ENCODE measurements at regions not wholly inside any gene's neighbourhood (a gene's known extent, or its start where the extent isn't known, plus 50 kb on each side); places are given as distances from the start of the nearest gene placed in this dataset.

GRCh38 chr7:68754414-68754813, 843.9 kb upstream of the AUTS2 start:
- H3K36me3 Mint-ChIP-seq (ENCODE audit: unreplicated experiment), result no peaks in the 10 kb centered on the region
- no peak for DNase-seq
- no peak overlapping the region for H3K4me3 Mint-ChIP-seq (ENCODE audit: unreplicated experiment)
- peaks cover 3% of the 10 kb centered on the region for H3K27me3 Mint-ChIP-seq (ENCODE audit: unreplicated experiment)
- TF ChIP-seq, protein P1, sequence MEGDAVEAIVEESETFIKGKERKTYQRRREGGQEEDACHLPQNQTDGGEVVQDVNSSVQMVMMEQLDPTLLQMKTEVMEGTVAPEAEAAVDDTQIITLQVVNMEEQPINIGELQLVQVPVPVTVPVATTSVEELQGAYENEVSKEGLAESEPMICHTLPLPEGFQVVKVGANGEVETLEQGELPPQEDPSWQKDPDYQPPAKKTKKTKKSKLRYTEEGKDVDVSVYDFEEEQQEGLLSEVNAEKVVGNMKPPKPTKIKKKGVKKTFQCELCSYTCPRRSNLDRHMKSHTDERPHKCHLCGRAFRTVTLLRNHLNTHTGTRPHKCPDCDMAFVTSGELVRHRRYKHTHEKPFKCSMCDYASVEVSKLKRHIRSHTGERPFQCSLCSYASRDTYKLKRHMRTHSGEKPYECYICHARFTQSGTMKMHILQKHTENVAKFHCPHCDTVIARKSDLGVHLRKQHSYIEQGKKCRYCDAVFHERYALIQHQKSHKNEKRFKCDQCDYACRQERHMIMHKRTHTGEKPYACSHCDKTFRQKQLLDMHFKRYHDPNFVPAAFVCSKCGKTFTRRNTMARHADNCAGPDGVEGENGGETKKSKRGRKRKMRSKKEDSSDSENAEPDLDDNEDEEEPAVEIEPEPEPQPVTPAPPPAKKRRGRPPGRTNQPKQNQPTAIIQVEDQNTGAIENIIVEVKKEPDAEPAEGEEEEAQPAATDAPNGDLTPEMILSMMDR (IDR thresholded peaks at IDR 0.05; ENCODE audit: partially characterized antibody, unreplicated experiment), result no peak
- H3K4me1 Mint-ChIP-seq (ENCODE audit: low read depth, unreplicated experiment), result peaks cover 6% of the 10 kb centered on the region
- H3K9me3 Mint-ChIP-seq (ENCODE audit: unreplicated experiment), result peaks cover 3% of the 10 kb centered on the region
- no peak overlapping the region for H3K27ac Mint-ChIP-seq (ENCODE audit: unreplicated experiment)

GRCh38 chr7:68756986-68757495, 841.2 kb upstream of the AUTS2 start:
- TF ChIP-seq, protein P1 (IDR thresholded peaks at IDR 0.05; ENCODE audit: partially characterized antibody, unreplicated experiment), result no peak
- peaks cover 3% of the 10 kb centered on the region for H3K9me3 Mint-ChIP-seq (ENCODE audit: unreplicated experiment)
- H3K27me3 Mint-ChIP-seq (ENCODE audit: unreplicated experiment), result peaks cover 9% of the 10 kb centered on the region

DNA sequence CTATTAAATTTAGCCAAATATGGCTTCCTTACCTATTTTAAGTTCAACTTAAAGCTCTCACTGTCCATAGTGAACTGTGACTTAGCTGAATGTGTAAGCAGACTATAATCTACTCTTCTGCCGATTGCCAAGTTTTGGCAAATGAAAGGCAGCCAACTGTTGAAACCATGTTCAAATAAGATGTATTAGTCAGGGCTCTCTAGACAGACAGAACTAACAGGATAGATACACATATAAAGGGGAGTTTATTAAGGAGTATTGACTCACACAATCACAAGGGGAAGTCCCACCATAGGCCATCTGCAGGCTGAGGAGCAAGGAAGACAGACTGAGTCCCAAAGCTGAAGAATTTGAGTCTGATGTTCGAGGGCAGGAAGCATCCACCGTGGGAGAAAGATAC, 837.7 kb upstream of the AUTS2 start:
- DNase-seq, result no peak
- Mint-ChIP-seq H3K4me1 (ENCODE audit: low read depth, unreplicated experiment) (no peaks in the 10 kb centered on the region), H3K27ac (ENCODE audit: unreplicated experiment) (no peak overlapping the region), H3K9me3 (ENCODE audit: unreplicated experiment) (no peaks in the 10 kb centered on the region), H3K27me3 (ENCODE audit: unreplicated experiment) (peaks cover 6% of the 10 kb centered on the region), H3K36me3 (ENCODE audit: unreplicated experiment) (peaks cover 9% of the 10 kb centered on the region), H3K4me3 (ENCODE audit: unreplicated experiment) (no peak overlapping the region)
- TF ChIP-seq, protein P1 (IDR thresholded peaks at IDR 0.05; ENCODE audit: partially characterized antibody, unreplicated experiment), result no peak

More at GRCh38 chr7:68756986-68757495, 841.2 kb upstream of the AUTS2 start:
- Mint-ChIP-seq H3K4me1 (ENCODE audit: low read depth, unreplicated experiment) (peaks cover 6% of the 10 kb centered on the region), H3K36me3 (ENCODE audit: unreplicated experiment) (peaks cover 9% of the 10 kb centered on the region), H3K4me3 (ENCODE audit: unreplicated experiment) (no peak overlapping the region), H3K27ac (ENCODE audit: unreplicated experiment) (no peak overlapping the region)
- no peak for DNase-seq

GRCh38 chr7:68767462-68767861, 830.8 kb upstream of the AUTS2 start:
- no peaks in the 10 kb centered on the region for H3K27me3 Mint-ChIP-seq (ENCODE audit: unreplicated experiment)

DNA sequence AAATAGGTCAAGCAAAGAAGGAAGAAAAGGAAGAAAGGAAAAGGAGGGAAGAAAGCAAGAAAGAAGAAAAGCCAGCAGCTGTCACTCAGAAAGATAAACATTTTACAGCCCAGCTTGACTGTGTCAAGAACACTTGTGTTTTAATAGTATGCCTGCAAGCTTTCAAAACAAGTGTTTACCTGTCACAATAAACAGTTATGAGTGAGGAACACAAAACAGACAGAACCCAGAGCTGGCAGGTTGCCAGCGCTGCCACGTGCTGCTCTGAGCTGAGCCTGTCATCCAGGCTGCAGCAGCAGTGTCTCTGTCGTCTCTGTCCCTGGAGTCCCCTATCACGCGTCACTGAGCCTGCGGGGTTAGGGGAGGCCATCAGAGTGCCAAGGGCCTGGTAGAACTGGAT, 827.6 kb upstream of the AUTS2 start:
- Mint-ChIP-seq H3K4me3 (ENCODE audit: unreplicated experiment) (peak overlapping the region; percentile 69), H3K27ac (ENCODE audit: unreplicated experiment) (peak overlapping the region; percentile 30), H3K4me1 (ENCODE audit: low read depth, unreplicated experiment) (peaks cover 3% of the 10 kb centered on the region), H3K9me3 (ENCODE audit: unreplicated experiment) (no peaks in the 10 kb centered on the region), H3K36me3 (ENCODE audit: unreplicated experiment) (no peaks in the 10 kb centered on the region), H3K27me3 (ENCODE audit: unreplicated experiment) (peaks cover 6% of the 10 kb centered on the region)
- TF ChIP-seq, protein P1 (IDR thresholded peaks at IDR 0.05; ENCODE audit: partially characterized antibody, unreplicated experiment), result no peak
- DNase-seq, result peak; percentile 37

More at GRCh38 chr7:68767462-68767861, 830.8 kb upstream of the AUTS2 start:
- DNase-seq, result no peak
- Mint-ChIP-seq H3K27ac (ENCODE audit: unreplicated experiment) (no peak overlapping the region), H3K9me3 (ENCODE audit: unreplicated experiment) (no peaks in the 10 kb centered on the region), H3K4me1 (ENCODE audit: low read depth, unreplicated experiment) (peaks cover 3% of the 10 kb centered on the region), H3K4me3 (ENCODE audit: unreplicated experiment) (no peak overlapping the region), H3K36me3 (ENCODE audit: unreplicated experiment) (no peaks in the 10 kb centered on the region)
- TF ChIP-seq, protein P1 (IDR thresholded peaks at IDR 0.05; ENCODE audit: partially characterized antibody, unreplicated experiment), result no peak
